Upper lobe of left lung (tissue), 6 donors: ENCODE measurements at regions not wholly inside any gene's neighbourhood (a gene's known extent, or its start where the extent isn't known, plus 50 kb on each side); places are given as distances from the start of the nearest gene placed in this dataset.

Source experiments
- ATAC-seq, 2 donors: fragments of 200-7000 bp; cut with Tn5 transposase; one replicate each; pipeline ENCODE4 v1.9.1; 2022; ENCODE audit warnings: mild to moderate bottlenecking in 2 of 2, moderate library complexity in 2 of 2; ENCODE audit not compliant: low FRiP score in 2 of 2
- DNase-seq, 2 donors: peaks; one replicate each; pipeline ENCODE4 v3.0.0-alpha.2; 2019 to 2020
- H3K27ac ChIP-seq, 4 donors: fragments of 200-600 bp; sonication (generic); one replicate each; pipeline ENCODE4 v1.5.1; 2016 to 2019
- H3K27me3 ChIP-seq, 4 donors: fragments of 200-600 bp; sonication (generic); one replicate each; pipeline ENCODE4 v1.5.1; 2017 to 2019
- H3K36me3 ChIP-seq, 4 donors: fragments of 200-600 bp; sonication (generic); one replicate each; pipeline ENCODE4 v1.5.1; 2016 to 2019
- H3K4me1 ChIP-seq, 4 donors: fragments of 200-600 bp; sonication (generic); one replicate each; pipeline ENCODE4 v1.5.1; 2018 to 2019
- H3K4me3 ChIP-seq, 4 donors: fragments of 200-600 bp; sonication (generic); one replicate each; pipeline ENCODE4 v1.5.1; 2017 to 2019; ENCODE audit warnings: mild to moderate bottlenecking in 2 of 4, moderate library complexity in 1 of 4
- H3K9me3 ChIP-seq, 4 donors: fragments of 200-600 bp; sonication (generic); one replicate each; pipeline ENCODE4 v1.5.1; 2018 to 2019
- EP300 ChIP-seq, 4 donors: sonication (generic); formaldehyde crosslinking; IDR thresholded peaks; one replicate each; pipeline ENCODE4 v1.5.1; 2017; ENCODE audit warnings: antibody characterized with exemption in 4 of 4, control low read depth in 2 of 4
- POLR2A ChIP-seq, 4 donors: fragments of 450-650 bp; IDR thresholded peaks; one replicate each; pipeline ENCODE4 v1.5.1; 2016 to 2017; ENCODE audit warnings: antibody characterized with exemption in 4 of 4, mild to moderate bottlenecking in 2 of 4
- POLR2AphosphoS5 ChIP-seq, 2 donors: sonication (generic); formaldehyde crosslinking; IDR thresholded peaks; one replicate each; pipeline ENCODE4 v1.5.1; 2017; ENCODE audit warnings: antibody characterized with exemption in 2 of 2
- WGBS, 2 donors: methylation state at CpG; one replicate each; pipeline ENCODE4 v1.1.5; 2017 to 2018; 5-methylcytosine and 5-hydroxymethylcytosine counted together
- TF ChIP-seq, protein P1 (sequence below), 6 experiments: fragments of 450-650 bp in 4 of 6; fragments of 200-600 bp in 2 of 6; sonication (generic) in 2 of 6; IDR thresholded peaks; one replicate each; pipeline ENCODE4 v1.5.1; 2016 to 2019; ENCODE audit warnings: antibody characterized with exemption in 6 of 6
- donor health status: DM: no; HTN: no; CAD: no; lungs with moderate emphysema.
- donor health status: DM: no; HTN: yes; CAD: no; lungs with severe emphysema.

DNA sequence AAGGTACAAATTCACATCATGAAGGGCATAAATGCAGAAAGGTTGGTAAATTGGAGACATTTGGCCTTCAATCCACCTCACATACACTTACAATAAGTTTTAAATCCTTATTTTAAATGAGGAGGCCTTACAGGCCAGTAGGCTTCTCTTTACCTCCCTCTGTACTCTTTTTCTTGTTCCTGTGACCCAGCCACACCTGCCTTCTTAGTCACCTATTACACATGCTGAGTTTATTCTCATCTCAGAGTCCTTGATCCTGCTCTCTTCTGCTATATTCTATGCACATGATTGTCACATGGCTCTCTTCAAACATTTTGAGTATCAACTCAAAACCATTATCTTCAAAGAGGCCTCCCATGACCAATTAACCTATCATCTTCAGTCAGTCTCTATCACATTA, 491.5 kb downstream of the SATB2 start:
- H3K36me3 ChIP-seq, result no peaks in the 10 kb centered on the region
- no peak overlapping the region for H3K4me3 ChIP-seq
- no peak for ATAC-seq
- DNase-seq, result no peak
- TF ChIP-seq POLR2A (IDR thresholded peaks at IDR 0.05) (no peak), POLR2AphosphoS5 (IDR thresholded peaks at IDR 0.05) (no peak), EP300 (IDR thresholded peaks at IDR 0.05) (no peak)
- TF ChIP-seq, protein P1, sequence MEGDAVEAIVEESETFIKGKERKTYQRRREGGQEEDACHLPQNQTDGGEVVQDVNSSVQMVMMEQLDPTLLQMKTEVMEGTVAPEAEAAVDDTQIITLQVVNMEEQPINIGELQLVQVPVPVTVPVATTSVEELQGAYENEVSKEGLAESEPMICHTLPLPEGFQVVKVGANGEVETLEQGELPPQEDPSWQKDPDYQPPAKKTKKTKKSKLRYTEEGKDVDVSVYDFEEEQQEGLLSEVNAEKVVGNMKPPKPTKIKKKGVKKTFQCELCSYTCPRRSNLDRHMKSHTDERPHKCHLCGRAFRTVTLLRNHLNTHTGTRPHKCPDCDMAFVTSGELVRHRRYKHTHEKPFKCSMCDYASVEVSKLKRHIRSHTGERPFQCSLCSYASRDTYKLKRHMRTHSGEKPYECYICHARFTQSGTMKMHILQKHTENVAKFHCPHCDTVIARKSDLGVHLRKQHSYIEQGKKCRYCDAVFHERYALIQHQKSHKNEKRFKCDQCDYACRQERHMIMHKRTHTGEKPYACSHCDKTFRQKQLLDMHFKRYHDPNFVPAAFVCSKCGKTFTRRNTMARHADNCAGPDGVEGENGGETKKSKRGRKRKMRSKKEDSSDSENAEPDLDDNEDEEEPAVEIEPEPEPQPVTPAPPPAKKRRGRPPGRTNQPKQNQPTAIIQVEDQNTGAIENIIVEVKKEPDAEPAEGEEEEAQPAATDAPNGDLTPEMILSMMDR (IDR thresholded peaks at IDR 0.05), result no peak
- no peaks in the 10 kb centered on the region for H3K9me3 ChIP-seq
- no peaks in the 10 kb centered on the region for H3K4me1 ChIP-seq
- no peak overlapping the region for H3K27ac ChIP-seq
- no peaks in the 10 kb centered on the region for H3K27me3 ChIP-seq

DNA sequence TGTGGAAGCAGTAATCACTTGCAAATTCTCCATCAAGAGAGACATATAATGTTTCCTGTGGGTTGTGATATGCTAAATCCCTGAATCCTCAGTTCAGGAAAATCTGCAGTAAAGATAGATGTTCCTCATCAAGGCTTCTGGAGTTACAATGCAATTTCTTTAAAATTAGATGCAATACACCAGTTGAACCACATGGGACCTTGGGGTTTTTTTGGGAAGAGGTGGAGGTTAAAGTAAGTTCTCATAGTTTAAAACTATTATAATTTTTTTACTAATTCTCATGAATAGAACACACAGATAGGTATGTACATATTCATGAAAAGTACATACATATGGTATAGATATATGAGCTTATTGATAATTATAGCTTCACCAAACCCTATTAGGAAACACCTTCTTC, 496.2 kb downstream of the SATB2 start:
- no peak for DNase-seq
- no peaks in the 10 kb centered on the region for H3K4me1 ChIP-seq
- ATAC-seq, result no peak
- no peaks in the 10 kb centered on the region for H3K9me3 ChIP-seq
- no peaks in the 10 kb centered on the region for H3K27me3 ChIP-seq
- H3K4me3 ChIP-seq, result no peak overlapping the region
- H3K27ac ChIP-seq, result no peak overlapping the region
- TF ChIP-seq, protein P1 (IDR thresholded peaks at IDR 0.05), result no peak
- TF ChIP-seq EP300 (IDR thresholded peaks at IDR 0.05), result no peak
- TF ChIP-seq POLR2A (IDR thresholded peaks at IDR 0.05), result no peak
- TF ChIP-seq POLR2AphosphoS5 (IDR thresholded peaks at IDR 0.05), result no peak
- no peaks in the 10 kb centered on the region for H3K36me3 ChIP-seq

DNA sequence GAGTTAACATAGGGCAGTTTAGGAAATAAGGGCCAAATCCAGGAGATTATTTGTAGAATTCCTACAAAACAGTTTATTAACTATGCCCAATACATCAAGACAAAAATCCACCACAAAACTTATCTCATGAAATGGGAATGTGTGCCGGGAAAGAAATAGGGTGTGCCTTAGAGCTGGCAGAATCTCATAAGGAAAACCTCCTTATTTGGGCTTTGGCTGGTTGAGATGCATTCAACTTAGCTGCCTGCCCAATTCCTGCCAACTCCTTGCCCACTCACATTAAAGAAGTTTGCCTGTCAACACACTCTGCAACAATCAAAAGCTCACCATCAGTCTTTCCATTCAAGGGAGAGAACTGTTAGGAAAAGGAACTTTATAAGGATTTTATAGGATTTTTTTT, 500.6 kb downstream of the SATB2 start:
- 69 to 88% methylated on average over 1 of the region's 1 CpG for WGBS, 2 donors
- Histone ChIP-seq H3K27ac (no peak overlapping the region), H3K4me1 (no peaks in the 10 kb centered on the region), H3K9me3 (no peaks in the 10 kb centered on the region), H3K36me3 (no peaks in the 10 kb centered on the region), H3K27me3 (no peaks in the 10 kb centered on the region), H3K4me3 (no peak overlapping the region)
- no peak for DNase-seq
- TF ChIP-seq POLR2A (IDR thresholded peaks at IDR 0.05) (no peak), EP300 (IDR thresholded peaks at IDR 0.05) (no peak), POLR2AphosphoS5 (IDR thresholded peaks at IDR 0.05) (no peak)
- TF ChIP-seq, protein P1 (IDR thresholded peaks at IDR 0.05), result no peak
- no peak for ATAC-seq

DNA sequence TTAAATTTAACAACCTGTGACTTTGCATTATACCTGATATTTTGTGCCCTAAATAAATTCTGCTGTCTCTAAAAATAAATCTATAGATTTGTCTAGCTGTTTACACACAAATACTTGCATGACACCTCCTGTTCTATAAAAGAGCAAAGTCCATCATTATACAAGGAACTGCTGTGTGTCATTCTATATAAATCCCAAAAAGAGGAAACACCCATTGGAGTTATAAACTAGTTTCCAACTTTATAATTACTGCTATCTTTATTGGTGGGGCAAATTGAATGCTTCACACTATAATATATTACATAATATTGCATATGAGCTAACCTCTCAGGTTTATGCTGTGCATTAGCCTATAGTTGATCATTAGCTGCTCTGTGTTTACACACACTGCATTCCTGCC, 504.4 kb downstream of the SATB2 start:
- TF ChIP-seq, protein P1 (IDR thresholded peaks at IDR 0.05), result no peak
- no peak for TF ChIP-seq POLR2AphosphoS5 (IDR thresholded peaks at IDR 0.05)
- TF ChIP-seq EP300 (IDR thresholded peaks at IDR 0.05), result no peak
- TF ChIP-seq POLR2A (IDR thresholded peaks at IDR 0.05), result no peak
- H3K36me3 ChIP-seq, result no peaks in the 10 kb centered on the region
- H3K4me1 ChIP-seq, result no peaks in the 10 kb centered on the region
- no peak overlapping the region for H3K27ac ChIP-seq
- H3K27me3 ChIP-seq, result no peaks in the 10 kb centered on the region
- no peak overlapping the region for H3K4me3 ChIP-seq
- no peak for DNase-seq
- ATAC-seq, result no peak
- no peaks in the 10 kb centered on the region for H3K9me3 ChIP-seq

DNA sequence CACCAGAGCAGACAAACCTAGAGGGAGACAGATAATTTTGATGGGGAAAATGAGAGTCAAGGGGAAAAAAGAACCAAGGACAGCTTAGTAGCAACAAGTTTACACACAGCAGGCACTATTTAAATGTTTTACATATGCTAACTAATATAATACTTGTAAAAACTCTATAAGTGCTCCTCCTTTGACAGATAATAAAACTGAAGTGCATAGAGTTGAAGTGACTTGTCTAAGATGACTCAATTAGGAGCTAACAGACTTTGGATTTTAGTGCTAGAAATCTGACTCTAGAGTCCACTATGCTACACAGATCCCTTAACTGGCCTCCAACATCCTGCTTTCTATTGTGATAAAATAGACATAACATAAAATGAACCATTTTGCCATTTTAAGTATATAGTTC, 506.9 kb downstream of the SATB2 start:
- ATAC-seq (no peak), DNase-seq (no peak)
- TF ChIP-seq POLR2AphosphoS5 (IDR thresholded peaks at IDR 0.05) (no peak), EP300 (IDR thresholded peaks at IDR 0.05) (no peak), POLR2A (IDR thresholded peaks at IDR 0.05) (no peak)
- TF ChIP-seq, protein P1 (IDR thresholded peaks at IDR 0.05), result no peak
- no peaks in the 10 kb centered on the region for H3K4me1 ChIP-seq
- H3K9me3 ChIP-seq, result no peaks in the 10 kb centered on the region
- H3K27ac ChIP-seq, result no peak overlapping the region
- H3K36me3 ChIP-seq, result no peaks in the 10 kb centered on the region
- no peak overlapping the region for H3K4me3 ChIP-seq
- no peaks in the 10 kb centered on the region for H3K27me3 ChIP-seq
